ENCODE measurements at regions not wholly inside any gene's neighbourhood (a gene's known extent, or its start where the extent isn't known, plus 50 kb on each side); places are given as distances from the start of the nearest gene placed in this dataset.

- no peak for DNase-seq (ENCODE audit: low read depth in 4 of 4, low spot score in 2 of 4)
Observed at GRCh38 chr1:62978741-62979140, 194.8 kb downstream of the ATG4C start.

- DNase-seq (ENCODE audit: low read depth in 4 of 4, low spot score in 2 of 4) = no peak
Observed at GRCh38 chr1:62981434-62981833, 197.5 kb downstream of the ATG4C start.

DNA sequence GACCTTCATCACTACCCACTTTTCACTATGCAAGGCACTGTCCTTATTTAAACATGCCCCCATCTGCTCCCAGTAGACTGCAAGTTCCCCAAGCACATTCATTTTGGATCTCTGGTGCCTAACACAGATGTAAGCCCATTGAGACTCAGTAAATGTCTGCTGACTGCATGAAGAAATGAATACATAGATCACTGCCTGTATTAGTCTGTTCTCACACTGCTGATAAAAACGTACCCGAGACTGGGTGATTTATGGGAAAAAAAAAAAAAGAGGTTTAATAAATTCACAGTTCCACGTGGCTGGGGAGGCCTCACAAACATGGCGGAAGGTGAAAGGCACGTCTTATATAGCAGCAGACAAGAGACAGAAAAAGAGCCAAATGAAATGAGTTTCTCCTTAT lies 204.9 kb downstream of the ATG4C start:
- no peak for DNase-seq (ENCODE audit: low read depth in 4 of 4, low spot score in 2 of 4)

GRCh38 chr1:62989497-62989896 lies 205.6 kb downstream of the ATG4C start:
- DNase-seq (ENCODE audit: low read depth in 4 of 4, low spot score in 2 of 4) = no peak

DNA sequence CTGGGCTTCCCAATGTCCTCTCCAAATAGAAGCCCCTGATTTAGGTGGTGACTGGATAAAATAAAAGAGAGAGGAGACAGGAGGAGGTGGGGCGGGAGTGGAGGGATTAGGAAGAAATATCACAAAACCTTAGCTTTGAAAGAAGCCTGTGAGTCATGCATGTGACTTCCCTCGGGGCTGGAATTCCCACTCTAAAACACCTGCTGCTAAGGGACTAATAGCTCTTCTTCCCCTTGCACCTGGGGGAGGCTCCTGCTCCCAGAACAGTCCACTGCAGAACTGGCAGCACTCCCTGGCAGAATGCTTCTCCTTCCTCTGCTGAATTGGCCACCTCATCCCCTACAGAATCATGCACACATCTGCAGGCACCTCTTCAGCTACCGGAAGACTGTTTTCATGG lies 207.2 kb downstream of the ATG4C start:
- no peak for DNase-seq (ENCODE audit: low read depth in 4 of 4, low spot score in 2 of 4)

- DNase-seq (ENCODE audit: low read depth in 4 of 4, low spot score in 2 of 4) = no peak
Observed at GRCh38 chr1:62993844-62994243, 209.9 kb downstream of the ATG4C start.

DNA sequence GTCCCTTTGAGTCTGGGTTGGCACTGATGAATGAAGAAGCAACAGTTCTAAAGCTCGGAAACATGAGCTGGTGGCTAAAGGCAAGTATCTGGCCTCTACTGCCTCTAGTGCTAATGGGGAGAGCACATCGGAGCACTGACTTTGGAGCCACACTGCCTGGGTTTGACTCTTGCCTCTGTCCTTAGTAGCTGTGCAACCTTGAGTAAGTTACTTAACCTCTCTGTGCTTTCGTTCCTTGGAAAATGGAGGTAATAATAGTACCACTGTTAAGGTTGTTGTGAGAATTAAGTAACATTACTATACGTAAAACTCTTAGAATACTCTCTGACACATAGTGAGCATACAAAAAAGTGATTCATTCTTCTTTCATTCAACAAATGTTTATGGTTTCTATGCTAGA lies 211.2 kb downstream of the ATG4C start:
- no peak for DNase-seq (ENCODE audit: low read depth in 4 of 4, low spot score in 2 of 4)

- no peak for DNase-seq (ENCODE audit: low read depth in 4 of 4, low spot score in 2 of 4)
Observed at GRCh38 chr1:62997884-62998283, 214.0 kb downstream of the ATG4C start.

DNA sequence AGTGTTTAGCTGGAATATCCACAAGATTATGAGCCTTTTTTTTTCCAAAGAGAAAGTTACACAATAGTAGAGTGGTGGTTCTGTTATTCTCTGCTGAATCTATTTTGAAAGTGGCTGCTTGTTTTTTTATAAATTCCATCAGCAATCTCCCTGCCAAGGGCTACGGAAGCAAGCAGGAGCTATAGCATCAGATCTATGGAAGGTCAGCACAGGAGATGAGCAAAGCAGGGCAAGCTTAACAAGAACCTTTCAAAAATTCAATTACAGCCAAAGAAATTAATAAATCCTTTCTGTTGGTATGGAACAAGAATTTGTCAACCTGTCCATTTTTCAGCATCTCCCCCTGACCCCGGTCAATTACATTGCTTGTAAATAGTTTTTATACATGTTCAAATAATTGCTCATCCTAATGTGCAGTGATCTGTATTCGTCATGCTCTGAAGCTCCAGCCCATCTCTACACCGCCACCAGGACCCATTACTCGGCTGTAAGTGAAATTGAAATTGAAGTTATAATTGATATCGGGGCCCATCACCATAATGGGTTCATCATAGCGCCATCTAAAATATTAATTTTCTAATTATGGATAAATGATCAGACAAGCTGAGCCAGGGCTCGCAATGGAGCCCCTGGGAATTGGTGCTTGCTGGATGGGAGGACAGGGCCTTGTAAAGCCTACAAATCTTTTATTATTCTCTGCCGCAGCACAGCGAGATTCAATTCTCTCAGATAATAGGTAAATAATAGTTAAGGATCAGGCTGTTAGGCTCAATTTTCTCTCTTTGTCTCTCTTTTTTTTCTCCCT lies 215.1 kb downstream of the ATG4C start:
- DNase-seq (ENCODE audit: low read depth in 4 of 4, low spot score in 2 of 4) = no peak

DNA sequence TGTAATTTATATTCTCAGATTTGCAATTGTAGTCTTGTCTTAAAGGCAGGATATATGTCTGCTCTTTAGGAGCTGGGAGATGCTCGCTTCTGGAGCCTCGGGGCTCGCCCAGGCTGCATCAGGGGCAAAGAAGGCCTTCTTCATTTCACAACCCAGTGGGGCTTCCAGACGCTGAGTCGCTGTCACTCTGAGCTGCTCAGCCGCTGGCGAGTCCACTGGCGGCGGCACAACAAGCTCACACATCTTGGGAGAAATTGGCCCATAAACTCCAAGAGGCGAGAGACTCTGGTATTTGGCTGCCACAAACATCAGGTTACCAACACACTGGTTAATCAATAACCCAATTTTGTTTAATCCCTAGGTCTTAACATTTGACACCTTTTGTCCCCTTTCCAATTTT lies 216.6 kb downstream of the ATG4C start:
- no peak for DNase-seq (ENCODE audit: low read depth in 4 of 4, low spot score in 2 of 4)

- DNase-seq (ENCODE audit: low read depth in 4 of 4, low spot score in 2 of 4) = no peak
Observed at GRCh38 chr1:63004868-63005267, 220.9 kb downstream of the ATG4C start.

DNA sequence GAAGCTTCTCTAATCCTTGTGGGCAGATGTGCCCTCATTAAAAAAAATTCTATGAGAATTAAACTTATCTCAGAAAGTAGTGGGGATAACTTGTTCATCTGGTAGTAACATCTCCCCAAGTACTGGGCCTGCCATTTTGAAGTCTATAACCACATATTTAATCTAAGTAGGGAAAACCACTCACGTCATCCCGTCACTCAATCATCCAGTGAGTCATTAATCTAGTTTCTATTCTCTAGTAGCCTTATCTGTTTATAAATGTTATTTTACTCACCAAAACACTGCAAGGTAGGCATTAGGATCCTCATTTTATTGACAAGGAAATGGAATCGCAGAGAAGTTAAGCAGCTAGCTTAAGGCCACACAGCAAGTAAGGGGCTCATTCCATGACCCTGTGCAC lies 221.9 kb downstream of the ATG4C start:
- DNase-seq (ENCODE audit: low read depth in 4 of 4, low spot score in 2 of 4) = no peak

DNA sequence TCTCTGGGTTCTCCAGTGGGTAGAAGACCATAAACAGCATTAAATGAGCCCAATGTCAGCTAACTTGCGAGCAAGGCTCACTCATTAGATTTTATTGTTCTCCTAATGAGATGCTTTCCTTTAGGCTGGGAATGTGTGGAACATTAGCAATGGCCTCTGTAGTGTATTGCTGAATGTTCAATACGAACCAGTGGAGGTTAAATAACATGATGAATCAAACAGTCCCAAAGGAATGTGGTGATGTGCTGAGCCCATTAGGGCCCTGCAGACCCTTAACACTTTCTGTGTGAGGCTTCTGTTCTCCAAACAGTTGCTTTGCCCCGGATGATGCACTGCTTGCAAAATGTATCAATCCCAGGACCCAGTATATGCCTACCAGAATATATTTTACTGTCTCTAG lies 225.5 kb downstream of the ATG4C start:
- no peak for DNase-seq (ENCODE audit: low read depth in 4 of 4, low spot score in 2 of 4)

DNA sequence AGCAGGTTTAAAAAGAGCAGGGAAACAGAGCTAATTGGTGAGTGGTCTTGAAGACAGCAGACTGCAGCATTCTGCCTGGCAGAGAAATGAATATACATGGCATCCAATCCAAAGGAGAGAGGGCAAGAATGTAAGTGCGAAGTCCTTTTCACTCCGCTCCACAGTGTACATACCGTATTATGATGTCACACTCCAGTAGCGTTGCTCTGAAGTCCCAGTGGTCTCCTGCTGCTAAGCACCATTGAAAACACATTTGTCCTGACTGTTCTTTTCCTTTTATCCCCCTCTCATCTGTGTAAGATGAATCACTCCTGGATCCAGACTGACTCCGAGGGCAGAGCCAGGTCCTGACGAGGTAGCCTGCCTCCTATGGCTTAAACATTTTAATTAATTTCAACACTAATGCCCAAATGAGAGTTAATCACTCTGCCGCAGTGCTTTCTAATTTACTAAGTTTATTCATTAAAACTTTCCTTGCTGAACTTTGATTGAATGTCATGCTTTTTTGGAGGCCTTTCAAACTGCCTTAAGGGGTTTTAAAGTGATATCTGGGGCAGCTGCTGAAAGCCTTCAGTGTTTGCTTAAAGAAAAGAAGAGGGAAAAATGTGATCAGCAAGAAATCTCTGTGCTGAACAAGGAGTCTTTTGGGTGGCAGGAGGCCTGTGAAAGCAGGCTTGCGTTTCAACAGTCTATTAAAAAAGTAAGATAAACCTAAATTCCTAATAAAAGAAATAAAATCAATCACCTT lies 227.2 kb downstream of the ATG4C start:
- no peak for DNase-seq (ENCODE audit: low read depth in 4 of 4, low spot score in 2 of 4)

DNA sequence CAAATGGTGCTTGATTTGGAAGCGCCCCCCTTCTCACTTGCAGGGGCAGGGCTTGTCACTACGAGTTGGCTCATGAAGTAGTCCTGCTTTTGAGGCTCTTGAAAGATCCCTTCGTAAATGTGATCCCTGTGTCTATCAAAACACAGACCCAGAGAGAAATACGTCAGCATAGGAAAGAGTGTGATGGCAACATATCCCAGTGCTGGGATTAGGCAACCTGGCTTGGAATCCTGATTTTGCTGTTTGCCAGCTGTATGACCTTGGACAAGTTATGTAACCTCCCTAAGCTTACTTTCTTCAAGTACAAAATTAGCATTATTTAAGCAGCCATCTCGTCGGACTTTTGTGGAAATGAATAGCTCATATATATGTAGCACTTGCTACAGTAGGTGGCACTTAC lies 228.4 kb downstream of the ATG4C start:
- no peak for DNase-seq (ENCODE audit: low read depth in 4 of 4, low spot score in 2 of 4)

- no peak for DNase-seq (ENCODE audit: low read depth in 4 of 4, low spot score in 2 of 4)
Observed at GRCh38 chr1:63014267-63014666, 230.3 kb downstream of the ATG4C start.

GRCh38 chr1:63022319-63022718 lies 238.4 kb downstream of the ATG4C start:
- DNase-seq (ENCODE audit: low read depth in 4 of 4, low spot score in 2 of 4) = no peak

GRCh38 chr1:63023171-63023570 lies 239.2 kb downstream of the ATG4C start:
- DNase-seq (ENCODE audit: low read depth in 4 of 4, low spot score in 2 of 4) = no peak

- no peak for DNase-seq (ENCODE audit: low read depth in 4 of 4, low spot score in 2 of 4)
Observed at GRCh38 chr1:63023637-63024036, 239.7 kb downstream of the ATG4C start.

DNA sequence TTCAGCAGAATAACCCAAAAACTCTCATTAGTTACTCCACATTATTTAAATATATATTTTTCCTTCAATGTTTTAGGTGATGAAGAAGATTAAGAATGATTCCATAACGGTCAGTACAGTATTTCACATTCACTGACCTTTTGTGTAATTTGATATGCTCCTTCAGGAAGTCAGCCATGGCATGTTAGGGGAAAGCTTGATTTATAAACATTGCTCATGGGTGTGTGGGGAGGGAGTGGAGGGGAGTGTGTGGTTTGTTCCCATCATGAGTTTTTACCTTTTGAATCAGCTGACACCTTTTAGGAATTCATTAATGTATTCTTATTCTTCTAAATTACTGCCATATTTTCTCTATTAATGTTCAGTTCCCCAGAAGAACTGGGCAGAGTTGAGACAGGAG lies 240.2 kb downstream of the ATG4C start:
- no peak for DNase-seq (ENCODE audit: low read depth in 4 of 4, low spot score in 2 of 4)

GRCh38 chr1:63027176-63027575 lies 243.2 kb downstream of the ATG4C start:
- no peak for DNase-seq (ENCODE audit: low read depth in 4 of 4, low spot score in 2 of 4)

- no peak for DNase-seq (ENCODE audit: low read depth in 4 of 4, low spot score in 2 of 4)
Observed at GRCh38 chr1:63032171-63032570, 248.2 kb downstream of the ATG4C start.

Data from left renal cortex interstitium (tissue), 4 donors.